GM23248 (cell line): ENCODE measurements at regions not wholly inside any gene's neighbourhood (a gene's known extent, or its start where the extent isn't known, plus 50 kb on each side); places are given as distances from the start of the nearest gene placed in this dataset.

Source experiments
- EZH2 ChIP-seq: fragments of 200-600 bp; sonication (generic); IDR thresholded peaks from 2 replicates; pipeline ENCODE4 v1.6.1; 2018; ENCODE audit warnings: antibody characterized with exemption, mild to moderate bottlenecking; ENCODE audit not compliant: insufficient read depth, poor library complexity, severe bottlenecking
- EZH2phosphoT487 ChIP-seq: fragments of 200-600 bp; sonication (generic); IDR thresholded peaks from 2 replicates; pipeline ENCODE4 v1.6.1; 2018; ENCODE audit warnings: antibody characterized with exemption, moderate library complexity, mild to moderate bottlenecking, low read depth; ENCODE audit not compliant: insufficient read depth

DNA sequence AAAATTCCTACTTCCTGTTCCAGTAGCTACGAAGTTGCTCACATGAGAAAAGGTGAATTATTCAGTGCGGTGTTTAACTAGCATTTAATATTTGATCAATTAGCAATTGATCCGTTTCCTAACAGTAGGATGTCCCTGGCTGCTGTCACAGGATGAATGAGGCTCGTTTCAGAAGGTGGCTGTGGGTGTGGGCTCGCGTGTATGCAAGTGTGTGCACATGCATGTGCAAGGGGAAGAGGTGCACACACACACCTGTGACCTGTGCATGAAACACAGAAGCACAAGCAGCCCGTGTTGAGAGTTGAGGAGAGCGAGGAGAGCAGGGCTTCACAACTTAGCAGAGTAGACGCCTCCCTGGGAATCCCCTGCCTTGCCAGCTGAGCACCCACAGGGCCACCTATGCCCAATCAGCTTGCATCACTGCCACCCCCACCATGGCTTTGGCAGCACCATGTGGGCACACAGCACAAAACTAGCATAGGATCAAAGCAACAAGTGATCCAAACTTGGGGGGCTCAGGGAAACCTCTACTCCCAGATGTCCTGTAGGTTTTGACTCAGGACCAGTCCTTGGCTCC, 107.2 kb downstream of the C5orf15 start:
- TF ChIP-seq EZH2phosphoT487 (no peak), EZH2 (no peak)
